Activated B cell treated with CpG ODN at 0.5 μM for 24 hours (primary cell): ENCODE measurements at regions not wholly inside any gene's neighbourhood (a gene's known extent, or its start where the extent isn't known, plus 50 kb on each side); places are given as distances from the start of the nearest gene placed in this dataset.
"Not testable (repeated sequence)": the region's sequence is repeated elsewhere in the genome, so short reads cannot be mapped to it uniquely, and the experiment has no call there.

Experiments used
- ATAC-seq: fragments of 200-7000 bp; cut with Tn5 transposase; one replicate; pipeline ENCODE4 v1.10.0; 2021; ENCODE audit warnings: low read depth, mild to moderate bottlenecking, moderate library complexity
- CTCF ChIA-PET: fragments of 350-600 bp; sonication (Branson Sonifier 250); formaldehyde crosslinking; loops from one replicate; lab custom pipeline; 2021; ENCODE audit warnings: antibody characterized with exemption; lab: Charles Lee
- POLR2A ChIA-PET: fragments of 350-600 bp; sonication (Branson Sonifier 250); formaldehyde crosslinking; loops from one replicate; lab custom pipeline; 2021; ENCODE audit warnings: antibody characterized with exemption; lab: Charles Lee
- DNase-seq: peaks from one replicate; pipeline ENCODE4 v3.0.0; 2022
- H3K27ac Mint-ChIP-seq: one replicate; pipeline ENCODE4 v1.8.0; 2020; ENCODE audit warnings: mixed read lengths
- H3K27me3 Mint-ChIP-seq: one replicate; pipeline ENCODE4 v1.8.0; 2021; ENCODE audit warnings: mixed read lengths
- H3K36me3 Mint-ChIP-seq: one replicate; pipeline ENCODE4 v1.8.0; 2021; ENCODE audit warnings: low read depth, mixed read lengths
- H3K4me1 Mint-ChIP-seq: one replicate; pipeline ENCODE4 v1.8.0; 2021; ENCODE audit warnings: mixed read lengths
- H3K4me3 Mint-ChIP-seq: one replicate; pipeline ENCODE4 v1.8.0; 2020; ENCODE audit warnings: mild to moderate bottlenecking, mixed read lengths
- H3K9me3 Mint-ChIP-seq: one replicate; pipeline ENCODE4 v1.8.0; 2020; ENCODE audit warnings: mixed read lengths
- intact Hi-C: fragments of 100-400 bp; cut with micrococcal nuclease; formaldehyde crosslinking; loops from one replicate; pipeline ENCODE4 v1.15.1; 2024
- TF ChIP-seq, protein P1 (sequence below): fragments of 200-600 bp; IDR thresholded peaks from one replicate; pipeline ENCODE4 v1.8.0; 2022; ENCODE audit warnings: antibody characterized with exemption, mild to moderate bottlenecking

DNA sequence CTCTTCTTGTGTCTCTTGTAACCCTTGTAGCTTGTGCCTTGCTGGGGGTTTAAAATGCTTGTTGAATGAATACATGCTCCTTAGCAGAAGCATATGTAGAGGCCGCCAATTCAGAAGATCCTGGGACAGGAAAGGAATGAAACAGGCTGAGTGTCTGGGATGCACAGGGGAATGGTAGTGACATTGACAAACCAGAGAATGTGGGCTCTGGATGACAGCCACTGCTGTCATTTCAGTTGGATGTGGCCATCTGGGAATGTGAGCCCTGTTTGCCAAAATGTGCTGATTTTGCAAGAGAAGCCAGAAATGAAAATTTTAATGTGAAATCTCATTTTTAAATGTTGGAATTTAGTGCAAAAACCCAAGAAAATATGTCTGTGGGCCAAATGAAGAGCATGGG is 136.8 kb downstream of the DACT1 start:
- H3K27me3 Mint-ChIP-seq, result no peaks in the 10 kb centered on the region
- intact Hi-C loops, result no loop called here
- ChIA-PET POLR2A (no interaction called here), CTCF (no interaction called here)
- ATAC-seq (no peak), DNase-seq (no peak)
- H3K36me3 Mint-ChIP-seq, result no peaks in the 10 kb centered on the region
- no peak overlapping the region for H3K4me3 Mint-ChIP-seq
- TF ChIP-seq, protein P1, sequence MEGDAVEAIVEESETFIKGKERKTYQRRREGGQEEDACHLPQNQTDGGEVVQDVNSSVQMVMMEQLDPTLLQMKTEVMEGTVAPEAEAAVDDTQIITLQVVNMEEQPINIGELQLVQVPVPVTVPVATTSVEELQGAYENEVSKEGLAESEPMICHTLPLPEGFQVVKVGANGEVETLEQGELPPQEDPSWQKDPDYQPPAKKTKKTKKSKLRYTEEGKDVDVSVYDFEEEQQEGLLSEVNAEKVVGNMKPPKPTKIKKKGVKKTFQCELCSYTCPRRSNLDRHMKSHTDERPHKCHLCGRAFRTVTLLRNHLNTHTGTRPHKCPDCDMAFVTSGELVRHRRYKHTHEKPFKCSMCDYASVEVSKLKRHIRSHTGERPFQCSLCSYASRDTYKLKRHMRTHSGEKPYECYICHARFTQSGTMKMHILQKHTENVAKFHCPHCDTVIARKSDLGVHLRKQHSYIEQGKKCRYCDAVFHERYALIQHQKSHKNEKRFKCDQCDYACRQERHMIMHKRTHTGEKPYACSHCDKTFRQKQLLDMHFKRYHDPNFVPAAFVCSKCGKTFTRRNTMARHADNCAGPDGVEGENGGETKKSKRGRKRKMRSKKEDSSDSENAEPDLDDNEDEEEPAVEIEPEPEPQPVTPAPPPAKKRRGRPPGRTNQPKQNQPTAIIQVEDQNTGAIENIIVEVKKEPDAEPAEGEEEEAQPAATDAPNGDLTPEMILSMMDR, result no peak
- H3K27ac Mint-ChIP-seq, result no peak overlapping the region
- no peaks in the 10 kb centered on the region for H3K9me3 Mint-ChIP-seq
- no peaks in the 10 kb centered on the region for H3K4me1 Mint-ChIP-seq

DNA sequence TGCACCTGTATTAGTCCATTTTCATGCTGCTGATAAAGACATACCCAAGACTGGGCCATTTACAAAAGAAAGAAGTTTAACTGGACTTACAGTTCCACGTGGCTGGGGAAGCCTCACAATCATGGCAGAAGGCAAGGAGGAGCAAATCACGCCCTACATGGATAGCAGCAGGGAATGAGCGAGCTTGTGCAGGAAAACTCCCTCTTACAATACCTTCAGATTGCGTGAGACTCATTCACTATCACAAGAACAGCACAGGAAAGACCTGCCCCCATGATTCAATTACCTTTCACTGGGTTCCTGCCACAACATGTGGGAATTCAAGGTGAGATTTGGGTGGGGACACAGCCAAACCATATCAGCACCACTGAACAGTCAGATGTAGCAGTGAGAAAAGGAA is 137.4 kb downstream of the DACT1 start:
- intact Hi-C loops, POLR2A ChIA-PET, H3K27ac Mint-ChIP-seq, DNase-seq, H3K4me1 Mint-ChIP-seq, H3K9me3 Mint-ChIP-seq, CTCF ChIA-PET, H3K36me3 Mint-ChIP-seq, ATAC-seq, H3K4me3 Mint-ChIP-seq, H3K27me3 Mint-ChIP-seq: not testable (repeated sequence)

DNA sequence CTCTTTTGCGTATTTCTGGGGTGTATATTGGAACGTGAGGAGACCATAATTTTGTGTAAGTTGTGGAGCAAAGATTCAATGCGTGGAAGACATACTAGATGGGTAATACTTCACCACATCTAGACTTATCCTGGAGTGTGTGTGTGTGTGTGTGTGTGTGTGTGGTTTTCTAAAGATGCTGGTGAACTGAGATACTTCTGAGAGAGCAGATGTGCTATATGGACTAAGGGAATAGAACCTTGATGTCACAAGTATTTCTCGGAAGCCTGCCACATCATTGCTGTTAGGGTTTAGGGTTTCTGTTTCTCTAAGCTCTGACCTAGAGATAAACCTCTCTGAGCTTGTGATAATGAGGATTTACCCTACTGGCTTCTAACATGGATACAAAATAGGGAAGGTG is 138.8 kb downstream of the DACT1 start:
- CTCF ChIA-PET, result no interaction called here
- Mint-ChIP-seq H3K4me1 (no peaks in the 10 kb centered on the region), H3K36me3 (no peaks in the 10 kb centered on the region), H3K4me3 (no peak overlapping the region), H3K9me3 (no peaks in the 10 kb centered on the region), H3K27ac (no peak overlapping the region), H3K27me3 (no peaks in the 10 kb centered on the region)
- intact Hi-C loops, result no loop called here
- POLR2A ChIA-PET, result no interaction called here
- TF ChIP-seq, protein P1, result no peak
- DNase-seq (no peak), ATAC-seq (no peak)

DNA sequence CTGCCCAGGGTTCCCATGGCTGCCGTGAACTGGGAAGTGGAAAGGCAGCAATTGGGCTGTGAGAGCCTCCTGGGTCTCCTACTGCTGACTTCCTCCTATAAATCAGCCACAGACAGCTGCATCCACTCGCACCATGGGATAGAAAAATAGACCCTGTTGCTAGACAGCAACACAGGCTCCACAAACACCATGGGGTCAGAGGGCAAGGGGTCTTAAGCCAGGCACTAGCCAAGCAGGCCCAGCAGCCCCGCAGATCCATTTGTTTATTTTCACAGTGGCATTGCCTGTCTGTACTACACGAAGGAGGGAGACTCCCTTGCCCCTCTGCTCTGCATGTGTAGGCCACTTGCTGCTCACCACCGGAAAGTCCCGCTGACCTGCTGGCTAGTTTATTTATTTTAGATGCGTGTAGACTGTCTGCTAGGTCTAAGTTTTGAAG is 139.8 kb downstream of the DACT1 start:
- H3K27me3 Mint-ChIP-seq, result no peaks in the 10 kb centered on the region
- H3K36me3 Mint-ChIP-seq, result no peaks in the 10 kb centered on the region
- intact Hi-C loops, result no loop called here
- ATAC-seq (no peak), DNase-seq (no peak)
- H3K9me3 Mint-ChIP-seq, result no peaks in the 10 kb centered on the region
- no peak overlapping the region for H3K27ac Mint-ChIP-seq
- H3K4me1 Mint-ChIP-seq, result no peaks in the 10 kb centered on the region
- H3K4me3 Mint-ChIP-seq, result no peak overlapping the region
- ChIA-PET POLR2A (no interaction called here), CTCF (no interaction called here)
- TF ChIP-seq, protein P1, result no peak

DNA sequence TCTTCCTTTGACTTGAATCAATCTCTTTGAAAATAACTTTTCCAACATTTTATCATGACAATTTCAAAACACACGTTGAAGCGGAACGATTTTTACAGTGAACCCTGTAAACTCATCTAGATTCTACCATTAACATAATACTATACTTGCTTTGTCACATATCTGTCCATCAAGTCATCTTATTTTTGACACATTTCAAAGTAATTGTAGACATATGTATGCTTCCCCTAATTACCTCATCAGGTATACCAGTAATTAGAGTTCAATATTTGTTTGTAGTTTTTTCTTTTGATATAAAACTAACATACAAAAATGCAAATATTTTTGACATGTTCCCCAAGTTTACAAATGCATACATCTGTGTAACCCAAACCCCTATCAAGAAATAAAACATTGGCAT is 140.4 kb downstream of the DACT1 start:
- intact Hi-C loops, result no loop called here
- ChIA-PET POLR2A (no interaction called here), CTCF (no interaction called here)
- Mint-ChIP-seq H3K4me3 (no peak overlapping the region), H3K9me3 (no peaks in the 10 kb centered on the region), H3K27ac (no peak overlapping the region), H3K36me3 (no peaks in the 10 kb centered on the region), H3K27me3 (no peaks in the 10 kb centered on the region), H3K4me1 (no peaks in the 10 kb centered on the region)
- DNase-seq (no peak), ATAC-seq (no peak)
- TF ChIP-seq, protein P1, result no peak

DNA sequence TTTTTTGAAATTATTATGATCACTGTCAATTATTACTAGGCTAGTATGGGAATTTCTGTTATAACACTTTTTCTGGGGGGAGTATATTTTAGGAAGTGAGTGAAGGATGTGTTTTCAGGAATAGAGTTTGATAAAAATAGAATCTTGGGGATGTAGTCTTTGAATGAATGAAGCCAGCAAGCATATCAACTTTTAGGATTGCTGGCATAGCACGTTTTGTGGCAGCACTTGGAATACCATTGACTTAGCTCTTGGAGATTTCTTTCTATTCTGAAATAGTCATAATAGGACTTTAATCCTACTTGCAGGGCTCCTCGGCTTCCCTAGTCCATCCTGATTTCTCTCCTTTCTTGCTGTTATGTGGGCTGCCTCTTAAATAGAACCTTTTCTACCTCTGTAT is 141.6 kb downstream of the DACT1 start:
- intact Hi-C loops, result no loop called here
- TF ChIP-seq, protein P1, result no peak
- H3K4me1 Mint-ChIP-seq, result no peaks in the 10 kb centered on the region
- ATAC-seq (no peak), DNase-seq (no peak)
- ChIA-PET CTCF (no interaction called here), POLR2A (no interaction called here)
- H3K27me3 Mint-ChIP-seq, result no peaks in the 10 kb centered on the region
- no peak overlapping the region for H3K27ac Mint-ChIP-seq
- H3K4me3 Mint-ChIP-seq, result no peak overlapping the region
- H3K9me3 Mint-ChIP-seq, result no peaks in the 10 kb centered on the region
- H3K36me3 Mint-ChIP-seq, result no peaks in the 10 kb centered on the region
